Hepatocyte (in vitro differentiated cells): ENCODE measurements at regions not wholly inside any gene's neighbourhood (a gene's known extent, or its start where the extent isn't known, plus 50 kb on each side); places are given as distances from the start of the nearest gene placed in this dataset.

Experiments used
- CTCF ChIP-seq: fragments of 200-600 bp; sonication (generic); IDR thresholded peaks from 2 replicates; pipeline ENCODE4 v1.5.1; 2016; ENCODE audit warnings: antibody characterized with exemption, mild to moderate bottlenecking; ENCODE audit not compliant: poor library complexity
- EZH2 ChIP-seq: fragments of 200-600 bp; sonication (generic); IDR thresholded peaks from 2 replicates; pipeline ENCODE4 v1.6.1; 2016; ENCODE audit warnings: antibody characterized with exemption, mild to moderate bottlenecking, borderline replicate concordance
- EZH2phosphoT487 ChIP-seq: fragments of 200-600 bp; sonication (generic); IDR thresholded peaks from one replicate; pipeline ENCODE4 v1.6.1; 2018; ENCODE audit warnings: antibody characterized with exemption, mild to moderate bottlenecking, low read depth, moderate library complexity; ENCODE audit not compliant: unreplicated experiment, severe bottlenecking

DNA sequence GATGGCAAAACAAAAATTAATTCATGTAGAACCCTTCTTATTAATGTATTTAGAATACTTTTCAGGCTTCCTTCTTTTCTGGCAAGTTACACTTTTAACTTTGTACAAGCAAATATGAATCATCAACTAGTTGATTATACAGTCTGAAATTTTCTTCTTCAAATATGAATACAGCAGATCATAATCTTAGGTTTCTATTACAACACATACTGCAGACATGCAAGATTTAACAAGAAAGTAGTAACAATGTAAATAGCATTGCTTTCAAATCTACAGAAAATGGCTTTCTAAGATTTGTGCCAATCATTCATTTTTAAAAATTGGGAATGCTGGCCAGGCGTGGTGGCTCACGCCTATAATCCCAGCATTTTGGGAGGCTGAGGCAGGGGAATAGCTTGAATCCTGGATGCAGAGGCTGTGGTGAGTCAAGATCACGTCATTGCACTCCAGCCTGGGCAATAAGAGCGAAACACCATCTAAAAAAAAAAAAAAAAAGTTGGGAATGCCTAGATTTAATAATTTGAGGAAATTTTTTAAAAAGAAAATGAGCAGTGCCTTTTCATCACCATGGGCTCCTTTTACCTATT, 68.4 kb upstream of the DPYD start:
- TF ChIP-seq CTCF (no peak), EZH2phosphoT487 (no peak), EZH2 (no peak)
